HepG2 (cell line): ENCODE measurements at regions not wholly inside any gene's neighbourhood (a gene's known extent, or its start where the extent isn't known, plus 50 kb on each side); places are given as distances from the start of the nearest gene placed in this dataset.

Source experiments
- HDAC1 ChIP-seq: sonication (generic); formaldehyde crosslinking; IDR thresholded peaks from 2 replicates; pipeline ENCODE4 v1.5.1; 2020; ENCODE audit warnings: mild to moderate bottlenecking, missing genetic modification reagents
- KAT7 ChIP-seq: IDR thresholded peaks from 2 replicates; pipeline ENCODE4 v1.6.1; 2018; ENCODE audit warnings: borderline replicate concordance, missing compliant biosample characterization
- KLF11 ChIP-seq: IDR thresholded peaks from 2 replicates; pipeline ENCODE4 v1.6.1; 2016; ENCODE audit warnings: missing compliant biosample characterization
- ZNF234 ChIP-seq: sonication (generic); formaldehyde crosslinking; conservative IDR thresholded peaks from 2 replicates; pipeline ENCODE4 v1.5.1; 2020; ENCODE audit warnings: mild to moderate bottlenecking, missing genetic modification reagents
- ZNF44 ChIP-seq: sonication (generic); formaldehyde crosslinking; IDR thresholded peaks from 2 replicates; pipeline ENCODE4 v1.5.1; 2020; ENCODE audit warnings: mild to moderate bottlenecking, missing genetic modification reagents
- ZNF546 ChIP-seq: sonication (generic); formaldehyde crosslinking; conservative IDR thresholded peaks from 2 replicates; pipeline ENCODE4 v1.8.1; 2023; ENCODE audit warnings: mild to moderate bottlenecking, missing genetic modification reagents
- ZNF878 ChIP-seq: sonication (generic); formaldehyde crosslinking; IDR thresholded peaks from 2 replicates; pipeline ENCODE4 v1.8.1; 2023; ENCODE audit warnings: mild to moderate bottlenecking, missing genetic modification reagents, moderate library complexity
- TF ChIP-seq, protein P1 (sequence below): IDR thresholded peaks from 2 replicates; pipeline ENCODE4 v1.4.0; 2020; ENCODE audit warnings: mild to moderate bottlenecking, missing genetic modification reagents
- TF ChIP-seq, protein P2 (sequence below): IDR thresholded peaks from 2 replicates; pipeline ENCODE4 v1.6.1; 2016; ENCODE audit warnings: low read depth

DNA sequence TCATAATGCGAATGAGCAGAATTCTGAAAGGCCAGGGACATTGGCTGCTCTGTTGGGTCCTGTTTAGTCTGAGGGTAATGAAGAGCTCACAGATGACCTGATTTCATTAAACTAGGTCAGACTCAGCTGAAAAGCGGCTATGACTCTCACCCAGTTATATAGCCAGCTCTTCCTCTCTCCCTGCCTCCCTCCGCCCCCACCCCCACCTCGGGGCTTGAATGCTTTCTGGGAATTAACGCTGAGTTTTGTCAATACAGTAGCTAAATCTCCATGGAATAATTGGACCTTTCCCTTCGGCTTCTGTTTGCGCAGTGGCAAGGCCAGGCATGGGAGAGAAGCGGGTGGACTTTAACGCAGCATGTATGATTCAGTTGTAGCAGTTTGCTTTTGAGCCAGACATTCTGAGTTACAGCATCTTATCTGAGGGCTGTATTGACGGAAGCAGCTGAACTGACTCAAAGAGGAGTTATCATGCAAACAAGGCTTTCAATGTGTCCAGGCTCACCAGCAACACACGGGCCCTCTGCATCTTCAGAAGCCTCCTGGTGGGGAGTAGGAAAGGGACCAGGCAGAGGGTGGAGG lies 110.6 kb downstream of the MYCN start (continued):
- TF ChIP-seq, protein P1, sequence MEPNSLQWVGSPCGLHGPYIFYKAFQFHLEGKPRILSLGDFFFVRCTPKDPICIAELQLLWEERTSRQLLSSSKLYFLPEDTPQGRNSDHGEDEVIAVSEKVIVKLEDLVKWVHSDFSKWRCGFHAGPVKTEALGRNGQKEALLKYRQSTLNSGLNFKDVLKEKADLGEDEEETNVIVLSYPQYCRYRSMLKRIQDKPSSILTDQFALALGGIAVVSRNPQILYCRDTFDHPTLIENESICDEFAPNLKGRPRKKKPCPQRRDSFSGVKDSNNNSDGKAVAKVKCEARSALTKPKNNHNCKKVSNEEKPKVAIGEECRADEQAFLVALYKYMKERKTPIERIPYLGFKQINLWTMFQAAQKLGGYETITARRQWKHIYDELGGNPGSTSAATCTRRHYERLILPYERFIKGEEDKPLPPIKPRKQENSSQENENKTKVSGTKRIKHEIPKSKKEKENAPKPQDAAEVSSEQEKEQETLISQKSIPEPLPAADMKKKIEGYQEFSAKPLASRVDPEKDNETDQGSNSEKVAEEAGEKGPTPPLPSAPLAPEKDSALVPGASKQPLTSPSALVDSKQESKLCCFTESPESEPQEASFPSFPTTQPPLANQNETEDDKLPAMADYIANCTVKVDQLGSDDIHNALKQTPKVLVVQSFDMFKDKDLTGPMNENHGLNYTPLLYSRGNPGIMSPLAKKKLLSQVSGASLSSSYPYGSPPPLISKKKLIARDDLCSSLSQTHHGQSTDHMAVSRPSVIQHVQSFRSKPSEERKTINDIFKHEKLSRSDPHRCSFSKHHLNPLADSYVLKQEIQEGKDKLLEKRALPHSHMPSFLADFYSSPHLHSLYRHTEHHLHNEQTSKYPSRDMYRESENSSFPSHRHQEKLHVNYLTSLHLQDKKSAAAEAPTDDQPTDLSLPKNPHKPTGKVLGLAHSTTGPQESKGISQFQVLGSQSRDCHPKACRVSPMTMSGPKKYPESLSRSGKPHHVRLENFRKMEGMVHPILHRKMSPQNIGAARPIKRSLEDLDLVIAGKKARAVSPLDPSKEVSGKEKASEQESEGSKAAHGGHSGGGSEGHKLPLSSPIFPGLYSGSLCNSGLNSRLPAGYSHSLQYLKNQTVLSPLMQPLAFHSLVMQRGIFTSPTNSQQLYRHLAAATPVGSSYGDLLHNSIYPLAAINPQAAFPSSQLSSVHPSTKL = peak; percentile 38; the same call in 1 of the 2 replicates
- no peak for TF ChIP-seq ZNF44
- TF ChIP-seq KAT7 (CRISPR knock-in tag) = no peak
- TF ChIP-seq KLF11 (CRISPR knock-in tag) = no peak
- no peak for TF ChIP-seq ZNF234 (CRISPR knock-in tag)
- TF ChIP-seq ZNF878 (CRISPR knock-in tag) = no peak
- TF ChIP-seq HDAC1 = peak; percentile 74
- TF ChIP-seq, protein P2, sequence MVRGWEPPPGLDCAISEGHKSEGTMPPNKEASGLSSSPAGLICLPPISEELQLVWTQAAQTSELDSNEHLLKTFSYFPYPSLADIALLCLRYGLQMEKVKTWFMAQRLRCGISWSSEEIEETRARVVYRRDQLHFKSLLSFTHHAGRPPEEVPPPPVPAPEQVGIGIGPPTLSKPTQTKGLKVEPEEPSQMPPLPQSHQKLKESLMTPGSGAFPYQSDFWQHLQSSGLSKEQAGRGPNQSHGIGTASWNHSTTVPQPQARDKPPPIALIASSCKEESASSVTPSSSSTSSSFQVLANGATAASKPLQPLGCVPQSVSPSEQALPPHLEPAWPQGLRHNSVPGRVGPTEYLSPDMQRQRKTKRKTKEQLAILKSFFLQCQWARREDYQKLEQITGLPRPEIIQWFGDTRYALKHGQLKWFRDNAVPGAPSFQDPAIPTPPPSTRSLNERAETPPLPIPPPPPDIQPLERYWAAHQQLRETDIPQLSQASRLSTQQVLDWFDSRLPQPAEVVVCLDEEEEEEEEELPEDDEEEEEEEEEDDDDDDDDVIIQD = no peak
- no peak for TF ChIP-seq ZNF546 (CRISPR knock-in tag)
